Stomach (tissue), 8 donors: ENCODE measurements at regions not wholly inside any gene's neighbourhood (a gene's known extent, or its start where the extent isn't known, plus 50 kb on each side); places are given as distances from the start of the nearest gene placed in this dataset.

Experiments used
- DNase-seq, 2 donors: peaks; one replicate each; pipeline versions ENCODE4 v3.0.0 to v3.0.0-alpha.2; 2013 to 2019
- H3K27ac ChIP-seq, 5 donors: fragments of 200-600 bp in 4 of 5; sonication (generic) in 4 of 5; one replicate each; pipeline ENCODE4 v1.5.1; 2013 to 2019; ENCODE audit warnings: mild to moderate bottlenecking in 1 of 5, moderate library complexity in 1 of 5
- H3K27me3 ChIP-seq, 3 donors: fragments of 200-600 bp; sonication (generic); one replicate each; pipeline ENCODE4 v1.5.1; 2017 to 2019; ENCODE audit warnings: mixed run types in 1 of 3
- H3K36me3 ChIP-seq, 4 donors: fragments of 200-600 bp; sonication (generic); 1 replicate in 3 of 4; 2 replicates in 1 of 4; pipeline ENCODE4 v1.5.1; 2016 to 2019
- H3K4me1 ChIP-seq, 4 donors: fragments of 200-600 bp; sonication (generic); one replicate each; pipeline ENCODE4 v1.5.1; 2016 to 2019
- H3K4me3 ChIP-seq, 4 donors: fragments of 200-600 bp; sonication (generic) in 3 of 4; one replicate each; pipeline ENCODE4 v1.5.1; 2016 to 2019; ENCODE audit warnings: mild to moderate bottlenecking in 1 of 4
- H3K9me3 ChIP-seq, 4 donors: fragments of 200-600 bp; sonication (generic); one replicate each; pipeline ENCODE4 v1.5.1; 2016 to 2019
- CTCF ChIP-seq, 7 experiments: fragments of 450-650 bp in 4 of 7; fragments of 200-600 bp in 3 of 7; sonication (generic) in 3 of 7; IDR thresholded peaks; one replicate each; pipeline ENCODE4 v1.5.1; 2016 to 2019; ENCODE audit warnings: antibody characterized with exemption in 7 of 7, control low read depth in 2 of 7, mild to moderate bottlenecking in 1 of 7
- EP300 ChIP-seq: sonication (generic); formaldehyde crosslinking; IDR thresholded peaks from one replicate; pipeline ENCODE4 v1.6.1; 2017; ENCODE audit warnings: antibody characterized with exemption
- POLR2A ChIP-seq, 4 donors: fragments of 450-650 bp; IDR thresholded peaks; one replicate each; pipeline ENCODE4 v1.6.1; 2016; ENCODE audit warnings: antibody characterized with exemption in 4 of 4, control low read depth in 2 of 4, mild to moderate bottlenecking in 1 of 4, moderate library complexity in 1 of 4
- POLR2AphosphoS5 ChIP-seq, 3 donors: sonication (generic); formaldehyde crosslinking; IDR thresholded peaks; one replicate each; pipeline ENCODE4 v1.6.1; 2016; ENCODE audit warnings: antibody characterized with exemption in 3 of 3
- WGBS, 5 donors: extraction: QIAGEN DNeasy Blood & Tissue Kit in 3 of 5; methylation state at CpG; one replicate each; pipeline versions ENCODE4 v1.1.5 to v1.1.7; 2013 to 2018; 5-methylcytosine and 5-hydroxymethylcytosine counted together
- intact Hi-C: fragments of 100-400 bp; cut with DNase I; formaldehyde crosslinking; loops from one replicate; pipeline ENCODE4 v1.15.1; 2023; ENCODE audit warnings: low total_unique reads
- donor health status: healthy with polysubstance abuse.
- donor health status: Bipolar disorder and iron deficiency.
- donor health status: healthy.

DNA sequence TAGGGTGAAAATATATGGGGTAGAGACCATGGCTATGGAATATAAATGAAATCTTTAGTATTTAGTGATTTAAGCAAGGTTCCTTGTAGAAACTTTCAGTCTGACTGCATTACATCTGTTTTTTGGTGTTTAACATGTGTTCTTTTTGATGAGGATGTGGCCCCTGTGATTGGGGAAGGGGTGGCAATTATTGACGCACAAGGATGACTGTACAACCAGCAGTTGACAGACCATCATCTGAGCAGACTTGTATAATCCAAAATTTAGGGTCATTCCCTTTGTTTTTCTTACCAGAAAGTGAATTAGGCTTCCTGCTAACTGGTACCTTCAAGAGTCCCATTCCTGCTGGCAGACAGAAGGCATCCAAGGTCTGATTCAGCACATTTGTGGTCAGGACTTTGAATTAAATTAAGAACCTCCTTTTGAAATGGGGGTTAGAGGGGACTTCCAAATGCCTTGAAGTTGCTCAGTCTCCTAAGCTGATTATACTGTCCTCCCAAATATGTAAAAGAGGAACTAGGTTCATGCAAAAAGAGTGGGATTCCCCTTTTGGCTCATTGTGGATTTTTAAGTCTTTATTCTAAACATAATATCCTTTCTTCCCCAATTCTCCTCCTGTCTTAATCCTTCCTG is 112.4 kb upstream of the CXCL13 start:
- no peak overlapping the region for H3K4me3 ChIP-seq
- no peaks in the 10 kb centered on the region for H3K36me3 ChIP-seq
- no peak overlapping the region for H3K27ac ChIP-seq
- no peaks in the 10 kb centered on the region for H3K4me1 ChIP-seq
- DNase-seq, result peak in 1 of 2 donors; percentile 8
- TF ChIP-seq EP300, result no peak
- no peak for TF ChIP-seq POLR2A (IDR thresholded peaks at IDR 0.05)
- H3K27me3 ChIP-seq, result no peaks in the 10 kb centered on the region
- H3K9me3 ChIP-seq, result no peaks in the 10 kb centered on the region
- intact Hi-C loops, result no loop called here
- WGBS, 5 donors, result 72 to 93% (median 85%) methylated on average over 1 of the region's 1 CpG

DNA sequence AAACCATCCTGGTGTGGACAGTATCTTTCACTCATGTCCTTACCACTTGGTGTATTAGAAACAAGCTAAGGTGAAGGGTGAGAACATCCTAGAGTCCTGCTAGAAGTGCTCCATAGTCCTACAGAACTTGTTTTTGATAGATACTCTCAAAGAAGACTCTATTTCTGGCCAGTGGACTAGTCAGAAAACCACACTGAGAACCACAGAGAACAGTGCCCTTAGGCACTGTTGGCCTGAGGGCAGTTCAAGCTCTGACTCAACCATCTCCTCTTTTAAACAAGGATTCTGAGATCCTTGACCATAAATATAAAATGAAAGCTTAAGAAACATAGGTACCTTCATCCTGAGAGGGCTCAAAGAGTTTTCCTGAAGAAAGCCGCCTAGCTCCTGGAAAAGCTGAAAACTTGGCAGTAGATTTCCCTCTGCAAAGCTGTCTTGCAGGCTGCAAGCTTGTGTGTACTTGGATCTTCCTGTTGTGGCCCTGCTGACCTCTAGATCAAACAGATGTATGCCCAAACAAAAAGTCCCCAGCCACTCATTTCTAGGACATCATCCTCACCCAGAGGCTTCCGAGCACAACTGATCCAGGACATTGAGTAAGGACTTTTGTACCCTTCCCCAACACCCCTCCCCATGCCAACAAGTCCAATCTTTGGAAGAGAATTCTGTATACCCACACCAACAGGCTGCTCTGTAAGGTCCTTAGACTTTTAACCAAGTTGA is 111.6 kb upstream of the CXCL13 start:
- 72 to 86% (median 80%) methylated on average over 2 of the region's 2 CpGs for whole genome bisulfite sequencing, 5 donors
- DNase-seq, result no peak

GRCh38 chr4:77496457-77496856 is 109.2 kb upstream of the CXCL13 start:
- no peak overlapping the region for H3K27ac ChIP-seq
- H3K9me3 ChIP-seq, result no peaks in the 10 kb centered on the region
- no peak overlapping the region for H3K4me3 ChIP-seq
- no peaks in the 10 kb centered on the region for H3K36me3 ChIP-seq
- no peaks in the 10 kb centered on the region for H3K27me3 ChIP-seq
- no peaks in the 10 kb centered on the region for H3K4me1 ChIP-seq
- TF ChIP-seq EP300, result no peak
- TF ChIP-seq CTCF (IDR thresholded peaks at IDR 0.05), result no peak
- no peak for TF ChIP-seq POLR2AphosphoS5 (IDR thresholded peaks at IDR 0.05)
- TF ChIP-seq POLR2A (IDR thresholded peaks at IDR 0.05), result no peak
- intact Hi-C loops, result no loop called here
- peak in 1 of 2 donors; percentile 23 for DNase-seq

More for the DNA sequence above, 111.6 kb upstream of the CXCL13 start:
- H3K4me1 ChIP-seq, result no peaks in the 10 kb centered on the region
- no peaks in the 10 kb centered on the region for H3K9me3 ChIP-seq
- H3K27me3 ChIP-seq, result no peaks in the 10 kb centered on the region
- no peak overlapping the region for H3K4me3 ChIP-seq
- no peaks in the 10 kb centered on the region for H3K36me3 ChIP-seq
- TF ChIP-seq POLR2AphosphoS5 (IDR thresholded peaks at IDR 0.05), result no peak
- no peak overlapping the region for H3K27ac ChIP-seq
- intact Hi-C loops, result no loop called here

DNA sequence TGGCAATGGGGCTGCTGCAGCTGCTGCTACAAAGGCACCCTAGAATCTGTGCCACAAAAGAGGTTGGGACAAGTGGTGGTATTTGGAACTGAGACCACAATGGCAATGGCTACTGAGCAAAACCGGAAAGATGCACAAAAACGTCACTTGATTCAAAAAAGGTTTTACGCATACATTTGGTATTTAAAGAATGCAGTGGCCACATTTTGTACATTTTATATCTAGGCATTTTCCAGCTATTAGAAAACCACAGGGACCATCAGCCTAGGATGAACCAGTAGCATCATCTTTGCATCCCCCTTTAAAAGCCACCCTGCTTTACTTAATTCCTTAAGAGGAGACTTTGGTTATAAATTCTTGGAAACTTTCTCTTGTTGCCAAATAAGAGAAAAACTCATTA is 104.8 kb upstream of the CXCL13 start:
- peak in 1 of 2 donors; percentile 9 for DNase-seq
- no peak overlapping the region for H3K27ac ChIP-seq
- TF ChIP-seq CTCF (IDR thresholded peaks at IDR 0.05), result no peak
- no peak for TF ChIP-seq EP300
- no peak for TF ChIP-seq POLR2A (IDR thresholded peaks at IDR 0.05)
- no peak for TF ChIP-seq POLR2AphosphoS5 (IDR thresholded peaks at IDR 0.05)
- 80 to 93% (median 89%) methylated on average over 3 of the region's 3 CpGs for WGBS, 5 donors
- H3K9me3 ChIP-seq, result no peaks in the 10 kb centered on the region
- H3K27me3 ChIP-seq, result no peaks in the 10 kb centered on the region
- H3K4me3 ChIP-seq, result no peak overlapping the region
- intact Hi-C loops, result no loop called here
- no peaks in the 10 kb centered on the region for H3K4me1 ChIP-seq
- H3K36me3 ChIP-seq, result no peaks in the 10 kb centered on the region

DNA sequence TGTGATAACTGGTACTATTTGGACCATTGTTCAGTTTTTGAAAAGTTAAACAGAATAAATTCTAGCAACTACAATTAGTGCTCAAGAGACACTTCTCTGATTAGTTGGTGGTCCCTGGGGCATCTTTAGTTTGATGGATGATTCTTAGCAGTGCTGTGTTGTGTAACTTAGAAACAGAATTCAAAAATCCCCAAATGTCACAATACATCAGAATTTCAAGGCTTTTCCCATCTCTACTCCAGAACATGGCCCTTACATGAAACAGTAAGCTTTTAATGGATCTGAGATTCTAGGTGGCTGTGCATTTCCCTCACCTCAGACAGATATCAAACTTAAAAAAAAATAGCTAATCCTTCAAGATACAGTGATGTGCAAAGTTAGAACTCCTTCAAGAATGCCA is 104.4 kb upstream of the CXCL13 start:
- Histone ChIP-seq H3K4me1 (no peaks in the 10 kb centered on the region), H3K36me3 (no peaks in the 10 kb centered on the region), H3K27me3 (no peaks in the 10 kb centered on the region), H3K9me3 (no peaks in the 10 kb centered on the region), H3K27ac (no peak overlapping the region), H3K4me3 (no peak overlapping the region)
- intact Hi-C loops, result no loop called here
- peak in 1 of 2 donors; percentile 34 for DNase-seq
- TF ChIP-seq POLR2AphosphoS5 (IDR thresholded peaks at IDR 0.05) (no peak), EP300 (no peak), CTCF (IDR thresholded peaks at IDR 0.05) (no peak), POLR2A (IDR thresholded peaks at IDR 0.05) (no peak)
